GM23338 (cell line): ENCODE measurements at regions not wholly inside any gene's neighbourhood (a gene's known extent, or its start where the extent isn't known, plus 50 kb on each side); places are given as distances from the start of the nearest gene placed in this dataset.

Source experiments
- ATAC-seq: fragments of 200-7000 bp; cut with Tn5 transposase; 3 replicates; pipeline ENCODE4 v1.9.1; 2020
- DNase-seq: peaks from one replicate; pipeline ENCODE4 v3.0.0-alpha.2; 2015; ENCODE audit warnings: low spot score
- H2AFZ ChIP-seq: fragments of 200-600 bp; sonication (generic); 2 replicates; pipeline ENCODE4 v1.8.0; 2016; ENCODE audit warnings: antibody characterized with exemption, mild to moderate bottlenecking, moderate library complexity
- H3F3A ChIP-seq: fragments of 200-600 bp; sonication (generic); replicated peaks from 2 replicates; pipeline ENCODE4 v1.8.0; 2017; ENCODE audit warnings: antibody characterized with exemption, mixed run types, low read depth
- H3K27ac ChIP-seq: fragments of 200-600 bp; sonication (generic); 2 replicates; pipeline ENCODE4 v1.6.1; 2016; ENCODE audit warnings: low read depth
- H3K27me3 ChIP-seq: fragments of 200-600 bp; sonication (generic); 2 replicates; pipeline ENCODE4 v1.8.0; 2016; ENCODE audit warnings: mild to moderate bottlenecking, mixed run types, moderate library complexity; ENCODE audit not compliant: insufficient read depth
- H3K36me3 ChIP-seq: fragments of 200-600 bp; sonication (generic); 2 replicates; pipeline ENCODE4 v1.8.0; 2016; ENCODE audit warnings: mild to moderate bottlenecking; ENCODE audit not compliant: insufficient read depth
- H3K4me1 ChIP-seq: fragments of 200-600 bp; sonication (generic); 2 replicates; pipeline ENCODE4 v1.8.0; 2016; ENCODE audit warnings: mild to moderate bottlenecking, moderate library complexity; ENCODE audit not compliant: insufficient read depth
- H3K4me2 ChIP-seq: fragments of 200-600 bp; sonication (generic); 2 replicates; pipeline ENCODE4 v1.7.1; 2017; ENCODE audit warnings: mixed run types
- H3K4me3 ChIP-seq: fragments of 200-600 bp; sonication (generic); 2 replicates; pipeline ENCODE4 v1.6.1; 2016; ENCODE audit warnings: mixed run types
- H3K79me2 ChIP-seq: fragments of 200-600 bp; sonication (generic); replicated peaks from 2 replicates; pipeline ENCODE4 v1.8.0; 2017; ENCODE audit warnings: mild to moderate bottlenecking; ENCODE audit not compliant: insufficient read depth
- H3K9me2 ChIP-seq: fragments of 200-600 bp; sonication (generic); 2 replicates; pipeline ENCODE4 v1.8.0; 2017; ENCODE audit not compliant: insufficient read depth
- H4K20me1 ChIP-seq: fragments of 200-600 bp; sonication (generic); replicated peaks from 2 replicates; pipeline ENCODE4 v1.8.0; 2017; ENCODE audit warnings: mild to moderate bottlenecking; ENCODE audit not compliant: insufficient read depth
- H3K27ac Mint-ChIP-seq: 2 replicates; pipeline ENCODE4 v1.8.0; 2020; ENCODE audit warnings: inconsistent platforms, mild to moderate bottlenecking, moderate library complexity, mixed read lengths
- H3K27me3 Mint-ChIP-seq: 3 replicates; pipeline ENCODE4 v1.8.0; 2022; ENCODE audit warnings: low read depth, mild to moderate bottlenecking, moderate library complexity, mixed read lengths, inconsistent platforms; ENCODE audit not compliant: insufficient read depth, poor library complexity
- H3K36me3 Mint-ChIP-seq: 3 replicates; pipeline ENCODE4 v1.8.0; 2021; ENCODE audit warnings: low read depth, mild to moderate bottlenecking, inconsistent platforms, moderate library complexity, mixed read lengths
- H3K4me1 Mint-ChIP-seq: 3 replicates; pipeline ENCODE4 v1.8.0; 2020; ENCODE audit warnings: mild to moderate bottlenecking, inconsistent platforms, mixed read lengths
- H3K4me3 Mint-ChIP-seq: 3 replicates; pipeline ENCODE4 v1.8.0; 2021; ENCODE audit warnings: moderate library complexity, mild to moderate bottlenecking, inconsistent platforms, mixed read lengths
- H3K9me3 Mint-ChIP-seq: 3 replicates; pipeline ENCODE4 v1.8.0; 2020; ENCODE audit warnings: moderate library complexity, mild to moderate bottlenecking, inconsistent platforms, mixed read lengths
- STAT1 ChIP-seq: IDR thresholded peaks from one replicate; pipeline ENCODE4 v1.6.1; 2016; ENCODE audit warnings: antibody characterized with exemption; ENCODE audit not compliant: unreplicated experiment
- TF ChIP-seq, protein P1 (sequence below), 2 experiments: fragments of 200-600 bp in 1 of 2; sonication (generic) in 1 of 2; conservative IDR thresholded peaks; 2 replicates each; pipeline versions ENCODE4 v1.5.1 to v1.6.1; 2016 to 2017; ENCODE audit warnings: antibody characterized with exemption in 2 of 2, low read depth in 2 of 2, mild to moderate bottlenecking in 2 of 2, moderate library complexity in 1 of 2
- TF ChIP-seq, protein P2 (sequence below): IDR thresholded peaks from one replicate; pipeline ENCODE4 v1.6.1; 2018; ENCODE audit warnings: antibody characterized with exemption; ENCODE audit not compliant: unreplicated experiment
- TF ChIP-seq, protein P3 (sequence below): IDR thresholded peaks from 2 replicates; pipeline ENCODE4 v1.6.1; 2016; ENCODE audit warnings: antibody characterized with exemption

DNA sequence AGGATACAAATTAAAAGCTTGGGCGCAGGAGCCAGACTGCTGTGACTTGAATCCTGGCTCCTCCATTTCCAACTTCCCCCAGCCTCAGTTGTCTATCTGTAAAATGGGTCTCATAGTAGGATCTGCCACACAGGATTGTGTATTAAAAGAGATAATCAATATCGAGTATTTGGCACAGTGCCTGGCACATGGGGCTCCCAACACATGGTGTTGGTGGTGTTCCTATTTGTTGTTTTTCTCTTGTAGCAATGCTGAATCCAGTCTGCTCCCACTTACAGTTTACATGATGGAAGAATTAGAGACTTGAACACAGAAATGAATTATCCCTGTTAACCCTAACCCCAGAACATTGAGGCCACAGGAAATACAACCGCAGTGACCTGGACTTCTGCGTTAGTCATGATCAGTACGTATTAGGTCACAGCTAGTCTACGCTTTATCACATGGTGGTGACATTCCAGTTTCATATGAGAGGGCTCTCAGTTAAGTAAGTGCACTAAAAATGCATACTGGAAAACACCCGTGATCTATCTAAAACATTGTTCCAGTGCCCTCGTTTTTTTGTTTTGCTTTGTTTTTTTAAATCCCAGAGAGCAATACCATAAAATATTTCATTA is 169.5 kb upstream of the KLF14 start:
- peaks cover 47% of the 10 kb centered on the region for H3K4me1 Mint-ChIP-seq

More for the DNA sequence above, 169.5 kb upstream of the KLF14 start:
- Histone ChIP-seq H4K20me1 (no peaks in the 10 kb centered on the region), H3K27ac (no peak overlapping the region), H3K4me2 (no peak overlapping the region), H3K79me2 (no peaks in the 10 kb centered on the region; the same call in 1 of the 2 replicates), H3K9me2 (no peaks in the 10 kb centered on the region), H2AFZ (no peak overlapping the region), H3K36me3 (no peaks in the 10 kb centered on the region; the same call in 1 of the 2 replicates), H3K27me3 (no peaks in the 10 kb centered on the region), H3K4me3 (no peak overlapping the region), H3K4me1 (peaks cover 34% of the 10 kb centered on the region), H3F3A (no peaks in the 10 kb centered on the region)
- ATAC-seq (no peak), DNase-seq (no peak)
- TF ChIP-seq STAT1: no peak
- TF ChIP-seq, protein P1, sequence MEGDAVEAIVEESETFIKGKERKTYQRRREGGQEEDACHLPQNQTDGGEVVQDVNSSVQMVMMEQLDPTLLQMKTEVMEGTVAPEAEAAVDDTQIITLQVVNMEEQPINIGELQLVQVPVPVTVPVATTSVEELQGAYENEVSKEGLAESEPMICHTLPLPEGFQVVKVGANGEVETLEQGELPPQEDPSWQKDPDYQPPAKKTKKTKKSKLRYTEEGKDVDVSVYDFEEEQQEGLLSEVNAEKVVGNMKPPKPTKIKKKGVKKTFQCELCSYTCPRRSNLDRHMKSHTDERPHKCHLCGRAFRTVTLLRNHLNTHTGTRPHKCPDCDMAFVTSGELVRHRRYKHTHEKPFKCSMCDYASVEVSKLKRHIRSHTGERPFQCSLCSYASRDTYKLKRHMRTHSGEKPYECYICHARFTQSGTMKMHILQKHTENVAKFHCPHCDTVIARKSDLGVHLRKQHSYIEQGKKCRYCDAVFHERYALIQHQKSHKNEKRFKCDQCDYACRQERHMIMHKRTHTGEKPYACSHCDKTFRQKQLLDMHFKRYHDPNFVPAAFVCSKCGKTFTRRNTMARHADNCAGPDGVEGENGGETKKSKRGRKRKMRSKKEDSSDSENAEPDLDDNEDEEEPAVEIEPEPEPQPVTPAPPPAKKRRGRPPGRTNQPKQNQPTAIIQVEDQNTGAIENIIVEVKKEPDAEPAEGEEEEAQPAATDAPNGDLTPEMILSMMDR (conservative IDR thresholded peaks at IDR 0.05; ENCODE audit: low read depth in 2 of 2): no peak
- TF ChIP-seq, protein P2, sequence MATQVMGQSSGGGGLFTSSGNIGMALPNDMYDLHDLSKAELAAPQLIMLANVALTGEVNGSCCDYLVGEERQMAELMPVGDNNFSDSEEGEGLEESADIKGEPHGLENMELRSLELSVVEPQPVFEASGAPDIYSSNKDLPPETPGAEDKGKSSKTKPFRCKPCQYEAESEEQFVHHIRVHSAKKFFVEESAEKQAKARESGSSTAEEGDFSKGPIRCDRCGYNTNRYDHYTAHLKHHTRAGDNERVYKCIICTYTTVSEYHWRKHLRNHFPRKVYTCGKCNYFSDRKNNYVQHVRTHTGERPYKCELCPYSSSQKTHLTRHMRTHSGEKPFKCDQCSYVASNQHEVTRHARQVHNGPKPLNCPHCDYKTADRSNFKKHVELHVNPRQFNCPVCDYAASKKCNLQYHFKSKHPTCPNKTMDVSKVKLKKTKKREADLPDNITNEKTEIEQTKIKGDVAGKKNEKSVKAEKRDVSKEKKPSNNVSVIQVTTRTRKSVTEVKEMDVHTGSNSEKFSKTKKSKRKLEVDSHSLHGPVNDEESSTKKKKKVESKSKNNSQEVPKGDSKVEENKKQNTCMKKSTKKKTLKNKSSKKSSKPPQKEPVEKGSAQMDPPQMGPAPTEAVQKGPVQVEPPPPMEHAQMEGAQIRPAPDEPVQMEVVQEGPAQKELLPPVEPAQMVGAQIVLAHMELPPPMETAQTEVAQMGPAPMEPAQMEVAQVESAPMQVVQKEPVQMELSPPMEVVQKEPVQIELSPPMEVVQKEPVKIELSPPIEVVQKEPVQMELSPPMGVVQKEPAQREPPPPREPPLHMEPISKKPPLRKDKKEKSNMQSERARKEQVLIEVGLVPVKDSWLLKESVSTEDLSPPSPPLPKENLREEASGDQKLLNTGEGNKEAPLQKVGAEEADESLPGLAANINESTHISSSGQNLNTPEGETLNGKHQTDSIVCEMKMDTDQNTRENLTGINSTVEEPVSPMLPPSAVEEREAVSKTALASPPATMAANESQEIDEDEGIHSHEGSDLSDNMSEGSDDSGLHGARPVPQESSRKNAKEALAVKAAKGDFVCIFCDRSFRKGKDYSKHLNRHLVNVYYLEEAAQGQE: no peak
- TF ChIP-seq, protein P3, sequence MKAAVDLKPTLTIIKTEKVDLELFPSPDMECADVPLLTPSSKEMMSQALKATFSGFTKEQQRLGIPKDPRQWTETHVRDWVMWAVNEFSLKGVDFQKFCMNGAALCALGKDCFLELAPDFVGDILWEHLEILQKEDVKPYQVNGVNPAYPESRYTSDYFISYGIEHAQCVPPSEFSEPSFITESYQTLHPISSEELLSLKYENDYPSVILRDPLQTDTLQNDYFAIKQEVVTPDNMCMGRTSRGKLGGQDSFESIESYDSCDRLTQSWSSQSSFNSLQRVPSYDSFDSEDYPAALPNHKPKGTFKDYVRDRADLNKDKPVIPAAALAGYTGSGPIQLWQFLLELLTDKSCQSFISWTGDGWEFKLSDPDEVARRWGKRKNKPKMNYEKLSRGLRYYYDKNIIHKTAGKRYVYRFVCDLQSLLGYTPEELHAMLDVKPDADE: no peak
- H3K36me3 Mint-ChIP-seq: no peaks in the 10 kb centered on the region; the same call in 2 of the 3 replicates
- H3K27ac Mint-ChIP-seq: peak overlapping the region; percentile 38; the same call in 1 of the 2 replicates
- H3K4me3 Mint-ChIP-seq: no peak overlapping the region
- no peaks in the 10 kb centered on the region; the same call in 2 of the 3 replicates for H3K9me3 Mint-ChIP-seq
- peaks cover 10% of the 10 kb centered on the region for H3K27me3 Mint-ChIP-seq
